ENCODE measurements at regions not wholly inside any gene's neighbourhood (a gene's known extent, or its start where the extent isn't known, plus 50 kb on each side); places are given as distances from the start of the nearest gene placed in this dataset.

DNA sequence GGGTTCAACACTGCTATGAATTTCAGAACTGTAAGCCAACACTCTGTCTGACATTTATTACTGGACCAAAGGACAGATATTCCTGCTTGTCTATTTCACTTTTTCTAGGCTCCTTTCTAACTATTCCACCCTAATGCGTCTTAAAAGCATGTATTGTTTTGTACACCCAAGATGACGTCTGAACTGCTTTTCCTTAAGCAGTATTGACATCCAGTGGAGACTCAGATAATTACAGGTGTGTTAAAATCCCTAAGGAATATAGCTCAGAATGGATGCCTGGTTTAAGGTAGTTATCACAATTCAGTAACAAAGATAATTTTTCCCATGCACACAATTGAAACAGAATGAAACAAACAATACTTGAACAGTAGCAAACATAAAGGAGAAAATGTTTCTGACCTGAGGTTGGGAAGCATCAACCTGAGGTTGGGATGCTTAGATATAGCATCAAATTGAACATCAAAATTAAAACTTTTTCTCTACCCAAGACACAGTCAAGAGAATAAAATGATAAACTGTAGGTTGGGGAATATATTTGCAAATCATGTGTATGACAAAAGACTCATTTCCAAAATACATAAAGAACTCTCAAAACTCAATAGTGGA, 93.7 kb upstream of the PTPRR start:
- no peak for DNase-seq
- H3K36me3 ChIP-seq = no peaks in the 10 kb centered on the region
- no peaks in the 10 kb centered on the region for H3K27me3 ChIP-seq (replicated peaks in 1 of 7)
- no peak overlapping the region for H3K4me3 ChIP-seq
- TF ChIP-seq, protein P1, sequence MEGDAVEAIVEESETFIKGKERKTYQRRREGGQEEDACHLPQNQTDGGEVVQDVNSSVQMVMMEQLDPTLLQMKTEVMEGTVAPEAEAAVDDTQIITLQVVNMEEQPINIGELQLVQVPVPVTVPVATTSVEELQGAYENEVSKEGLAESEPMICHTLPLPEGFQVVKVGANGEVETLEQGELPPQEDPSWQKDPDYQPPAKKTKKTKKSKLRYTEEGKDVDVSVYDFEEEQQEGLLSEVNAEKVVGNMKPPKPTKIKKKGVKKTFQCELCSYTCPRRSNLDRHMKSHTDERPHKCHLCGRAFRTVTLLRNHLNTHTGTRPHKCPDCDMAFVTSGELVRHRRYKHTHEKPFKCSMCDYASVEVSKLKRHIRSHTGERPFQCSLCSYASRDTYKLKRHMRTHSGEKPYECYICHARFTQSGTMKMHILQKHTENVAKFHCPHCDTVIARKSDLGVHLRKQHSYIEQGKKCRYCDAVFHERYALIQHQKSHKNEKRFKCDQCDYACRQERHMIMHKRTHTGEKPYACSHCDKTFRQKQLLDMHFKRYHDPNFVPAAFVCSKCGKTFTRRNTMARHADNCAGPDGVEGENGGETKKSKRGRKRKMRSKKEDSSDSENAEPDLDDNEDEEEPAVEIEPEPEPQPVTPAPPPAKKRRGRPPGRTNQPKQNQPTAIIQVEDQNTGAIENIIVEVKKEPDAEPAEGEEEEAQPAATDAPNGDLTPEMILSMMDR (IDR thresholded peaks at IDR 0.05 in 8 of 11, conservative IDR thresholded peaks at IDR 0.05 in 3 of 11) = no peak
- TF ChIP-seq POLR2AphosphoS5 (IDR thresholded peaks at IDR 0.05) = no peak
- no peak for TF ChIP-seq POLR2A (IDR thresholded peaks at IDR 0.05)
- intact Hi-C loops (cut with DNase I; ENCODE audit: low total_unique reads) = no loop called here
- no peak overlapping the region for H3K27ac ChIP-seq
- WGBS, 5 donors = 51 to 72% (median 67%) methylated on average over 2 of the region's 2 CpGs
- no peaks in the 10 kb centered on the region for H3K4me1 ChIP-seq
- peaks cover 0 to 6% (median 0%) of the 10 kb centered on the region in 8 donors for H3K9me3 ChIP-seq

DNA sequence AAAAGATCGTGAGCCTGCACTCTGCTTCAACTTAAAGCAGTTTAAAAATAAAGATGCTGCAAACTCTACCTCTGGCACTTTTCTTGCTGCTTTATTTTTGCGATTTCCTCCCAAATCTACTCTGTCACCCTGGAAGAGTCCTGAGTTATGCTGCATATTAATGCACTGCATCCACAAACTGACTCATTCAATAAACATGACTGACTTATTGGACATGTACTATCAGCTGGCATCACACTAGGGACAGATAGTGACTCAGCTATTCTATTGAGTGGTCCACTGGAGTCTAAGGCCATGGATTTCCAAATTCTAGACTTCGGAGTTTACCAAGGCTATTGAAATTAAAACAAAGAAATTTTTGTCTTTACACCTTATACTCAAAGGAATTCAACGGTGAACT, 90.7 kb upstream of the PTPRR start:
- TF ChIP-seq, protein P1 (IDR thresholded peaks at IDR 0.05 in 8 of 11, conservative IDR thresholded peaks at IDR 0.05 in 3 of 11) = no peak
- TF ChIP-seq POLR2AphosphoS5 (IDR thresholded peaks at IDR 0.05) (no peak), POLR2A (IDR thresholded peaks at IDR 0.05) (no peak)
- intact Hi-C loops (cut with DNase I; ENCODE audit: low total_unique reads) = no loop called here
- Histone ChIP-seq H3K9me3 (no peaks in the 10 kb centered on the region), H3K4me3 (no peak overlapping the region), H3K27ac (no peak overlapping the region), H3K36me3 (no peaks in the 10 kb centered on the region), H3K27me3 (replicated peaks in 1 of 7) (no peaks in the 10 kb centered on the region), H3K4me1 (no peaks in the 10 kb centered on the region)
- no peak for DNase-seq
- 70 to 94% (median 90%) methylated on average over 4 of the region's 4 CpGs for WGBS, 5 donors

DNA sequence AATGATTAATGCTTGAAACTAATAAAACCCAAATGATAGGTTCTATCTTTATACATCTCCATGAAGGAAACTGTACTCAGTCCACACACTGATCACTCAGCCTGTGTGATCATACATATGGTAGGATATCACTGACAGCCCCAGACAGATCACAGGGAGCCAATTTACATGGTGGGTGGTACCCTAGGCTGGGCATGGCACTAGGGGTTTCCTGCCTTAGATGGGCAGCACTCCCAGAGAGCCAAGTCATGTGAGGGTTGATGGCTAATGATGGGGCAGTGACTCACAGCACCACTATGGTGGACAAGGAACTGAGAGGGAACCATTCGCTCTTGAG, 89.6 kb upstream of the PTPRR start:
- no peak overlapping the region for H3K4me3 ChIP-seq
- intact Hi-C loops (cut with DNase I; ENCODE audit: low total_unique reads) = no loop called here
- no peaks in the 10 kb centered on the region for H3K4me1 ChIP-seq

DNA sequence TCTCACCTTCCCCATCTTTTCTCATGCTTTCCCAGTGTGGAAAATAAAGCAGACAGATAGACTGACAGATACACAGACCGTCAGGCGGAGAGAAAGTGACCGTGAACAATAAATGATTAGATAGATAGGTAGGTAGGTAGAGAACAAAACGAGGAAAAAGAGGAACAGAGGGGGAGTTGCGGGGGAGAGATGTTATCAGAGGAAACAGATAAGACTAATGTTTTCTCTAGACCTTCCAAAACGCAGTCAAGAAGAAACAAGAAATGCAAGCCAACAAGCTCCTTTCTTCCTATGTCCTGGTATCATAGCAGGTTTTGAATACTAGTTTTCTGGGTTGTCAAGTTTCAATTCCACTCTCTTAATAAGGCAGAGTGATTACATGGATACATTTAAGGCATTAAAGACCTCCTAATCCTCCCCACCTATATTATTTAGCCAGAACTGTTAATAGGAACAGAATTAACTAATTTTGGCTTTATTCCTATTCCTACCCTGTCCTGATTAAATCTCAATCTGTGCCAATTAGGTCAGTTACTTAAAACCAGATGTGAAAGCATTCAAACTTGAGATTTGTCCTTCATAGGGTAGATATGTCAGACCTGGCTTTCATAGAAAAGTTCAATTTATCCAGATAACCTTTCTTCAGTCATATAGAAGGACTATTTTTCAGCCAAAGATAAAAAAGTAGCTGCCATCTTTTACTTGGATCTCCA, 89.0 kb upstream of the PTPRR start:
- WGBS, 5 donors = 21 to 37% (median 32%) methylated on average over 6 of the region's 6 CpGs
- intact Hi-C loops (cut with DNase I; ENCODE audit: low total_unique reads) = no loop called here
- Histone ChIP-seq H3K4me3 (no peak overlapping the region), H3K27me3 (replicated peaks in 1 of 7) (no peaks in the 10 kb centered on the region), H3K36me3 (no peaks in the 10 kb centered on the region), H3K27ac (no peak overlapping the region), H3K9me3 (no peaks in the 10 kb centered on the region), H3K4me1 (no peaks in the 10 kb centered on the region)
- no peak for DNase-seq
- TF ChIP-seq POLR2AphosphoS5 (IDR thresholded peaks at IDR 0.05) = no peak
- TF ChIP-seq POLR2A (IDR thresholded peaks at IDR 0.05) = no peak
- TF ChIP-seq, protein P1 (IDR thresholded peaks at IDR 0.05 in 8 of 11, conservative IDR thresholded peaks at IDR 0.05 in 3 of 11) = no peak

More for the DNA sequence above, 89.6 kb upstream of the PTPRR start:
- TF ChIP-seq, protein P1 (IDR thresholded peaks at IDR 0.05 in 8 of 11, conservative IDR thresholded peaks at IDR 0.05 in 3 of 11) = no peak
- no peak for TF ChIP-seq POLR2AphosphoS5 (IDR thresholded peaks at IDR 0.05)
- TF ChIP-seq POLR2A (IDR thresholded peaks at IDR 0.05) = no peak
- Histone ChIP-seq H3K9me3 (no peaks in the 10 kb centered on the region), H3K36me3 (no peaks in the 10 kb centered on the region), H3K27ac (no peak overlapping the region), H3K27me3 (replicated peaks in 1 of 7) (no peaks in the 10 kb centered on the region)
- 82 to 100% (median 92%) methylated on average over 1 of the region's 1 CpG for WGBS, 5 donors
- DNase-seq = no peak

All from spleen (tissue), 11 donors.